ENCODE measurements at regions not wholly inside any gene's neighbourhood (a gene's known extent, or its start where the extent isn't known, plus 50 kb on each side); places are given as distances from the start of the nearest gene placed in this dataset.

DNA sequence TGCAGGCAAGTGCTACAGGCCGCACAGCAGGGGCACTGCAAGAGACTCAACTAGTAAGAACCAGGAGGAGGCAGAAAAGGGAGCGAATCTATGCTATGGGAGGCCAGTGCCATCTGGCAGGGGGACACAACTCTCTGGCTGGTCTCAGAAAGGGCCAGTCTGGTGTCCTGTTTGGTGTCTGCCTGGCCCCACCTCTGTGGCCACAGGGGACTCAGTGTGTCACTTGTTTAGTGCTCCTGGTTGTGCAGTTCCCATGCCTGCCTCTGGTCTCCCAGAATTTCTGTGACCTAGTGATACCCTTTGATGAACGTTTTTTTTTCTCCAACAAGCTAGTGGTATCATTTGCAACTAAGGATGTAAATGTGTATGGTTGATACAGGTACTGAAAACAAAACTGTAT is 59.2 kb upstream of the JCAD start:
- no peaks in the 10 kb centered on the region for H3K27me3 ChIP-seq (ENCODE audit: insufficient read depth, low read length)
- no peak overlapping the region for H2BK15ac ChIP-seq (ENCODE audit: low read depth, low read length)
- no peaks in the 10 kb centered on the region for H4K20me1 ChIP-seq (ENCODE audit: control insufficient read depth, insufficient read depth, insufficient read length)
- H3K56ac ChIP-seq (ENCODE audit: insufficient read length, low read depth, low read length) = no peak overlapping the region
- no peak overlapping the region for H2BK20ac ChIP-seq (ENCODE audit: low read depth, low read length, poor library complexity, severe bottlenecking)
- H3K4me2 ChIP-seq (ENCODE audit: insufficient read depth, insufficient read length, low read length) = no peak overlapping the region
- no peak overlapping the region for H3K14ac ChIP-seq (ENCODE audit: insufficient read depth, low read length)
- H3K23me2 ChIP-seq (ENCODE audit: insufficient read length, low read depth, low read length, poor library complexity, severe bottlenecking) = no peaks in the 10 kb centered on the region
- no peak overlapping the region for H3K27ac ChIP-seq (ENCODE audit: insufficient read length, low read depth, low read length)
- no peak overlapping the region for H2AFZ ChIP-seq (ENCODE audit: low read length)
- no peak overlapping the region for H3K9ac ChIP-seq (ENCODE audit: extremely low read depth, insufficient read length, low read length)
- H2BK5ac ChIP-seq (ENCODE audit: insufficient read length, low read length) = no peak overlapping the region
- H4K5ac ChIP-seq (ENCODE audit: insufficient read length, low read depth, low read length) = no peak overlapping the region
- H3K27ac Mint-ChIP-seq = no peak overlapping the region
- H3K9me3 ChIP-seq (ENCODE audit: control insufficient read depth, low read depth, low read length) = no peaks in the 10 kb centered on the region
- no peaks in the 10 kb centered on the region for H3K4me1 ChIP-seq (ENCODE audit: insufficient read depth, low read length)
- H3T11ph ChIP-seq (ENCODE audit: low read length) = no peak overlapping the region
- H3K27me3 Mint-ChIP-seq (ENCODE audit: low read depth) = no peaks in the 10 kb centered on the region
- no peak overlapping the region for H3K18ac ChIP-seq (ENCODE audit: insufficient read length, low read depth, low read length)
- no peak overlapping the region for H3K4ac ChIP-seq (ENCODE audit: low read depth, low read length)
- no peak overlapping the region for H3K4me3 Mint-ChIP-seq
- H4K8ac ChIP-seq (replicated peaks; ENCODE audit: insufficient read length, low read depth, low read length) = no peak overlapping the region
- WGBS (ENCODE audit: extremely low coverage, insufficient read length, low lambda C conversion rate) = no CpG with 5 or more reads among the region's 3 CpGs
- H2AK5ac ChIP-seq (ENCODE audit: insufficient read length, low read length) = no peak overlapping the region
- H3K36me3 Mint-ChIP-seq (ENCODE audit: insufficient read depth in 1 of 3, low read depth in 3 of 3) = no peaks in the 10 kb centered on the region
- H3K9me3 Mint-ChIP-seq = no peaks in the 10 kb centered on the region
- TF ChIP-seq, protein P1, sequence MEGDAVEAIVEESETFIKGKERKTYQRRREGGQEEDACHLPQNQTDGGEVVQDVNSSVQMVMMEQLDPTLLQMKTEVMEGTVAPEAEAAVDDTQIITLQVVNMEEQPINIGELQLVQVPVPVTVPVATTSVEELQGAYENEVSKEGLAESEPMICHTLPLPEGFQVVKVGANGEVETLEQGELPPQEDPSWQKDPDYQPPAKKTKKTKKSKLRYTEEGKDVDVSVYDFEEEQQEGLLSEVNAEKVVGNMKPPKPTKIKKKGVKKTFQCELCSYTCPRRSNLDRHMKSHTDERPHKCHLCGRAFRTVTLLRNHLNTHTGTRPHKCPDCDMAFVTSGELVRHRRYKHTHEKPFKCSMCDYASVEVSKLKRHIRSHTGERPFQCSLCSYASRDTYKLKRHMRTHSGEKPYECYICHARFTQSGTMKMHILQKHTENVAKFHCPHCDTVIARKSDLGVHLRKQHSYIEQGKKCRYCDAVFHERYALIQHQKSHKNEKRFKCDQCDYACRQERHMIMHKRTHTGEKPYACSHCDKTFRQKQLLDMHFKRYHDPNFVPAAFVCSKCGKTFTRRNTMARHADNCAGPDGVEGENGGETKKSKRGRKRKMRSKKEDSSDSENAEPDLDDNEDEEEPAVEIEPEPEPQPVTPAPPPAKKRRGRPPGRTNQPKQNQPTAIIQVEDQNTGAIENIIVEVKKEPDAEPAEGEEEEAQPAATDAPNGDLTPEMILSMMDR (conservative IDR thresholded peaks at IDR 0.05) = no peak; the same call in 2 of the 3 replicates
- H2BK12ac ChIP-seq (ENCODE audit: insufficient read length, low read depth, low read length) = no peak overlapping the region
- DNase-seq = no peak
- no peaks in the 10 kb centered on the region for H3K79me1 ChIP-seq (ENCODE audit: insufficient read depth, low read depth, low read length, poor library complexity, severe bottlenecking)
- no peaks in the 10 kb centered on the region for H3K79me2 ChIP-seq (ENCODE audit: insufficient read depth, low read length)
- H3K4me1 Mint-ChIP-seq = peaks cover 12 to 26% of the 10 kb centered on the region in 2 experiments
- no peak overlapping the region for H4K91ac ChIP-seq (ENCODE audit: insufficient read length, low read depth, low read length)
- H3K23ac ChIP-seq (ENCODE audit: insufficient read length, low read depth, low read length) = no peak overlapping the region
- no peak overlapping the region for H2BK120ac ChIP-seq (ENCODE audit: low read depth, low read length, poor library complexity, severe bottlenecking)
